ENCODE measurements at regions not wholly inside any gene's neighbourhood (a gene's known extent, or its start where the extent isn't known, plus 50 kb on each side); places are given as distances from the start of the nearest gene placed in this dataset.
"Not testable (repeated sequence)": the region's sequence is repeated elsewhere in the genome, so short reads cannot be mapped to it uniquely, and the experiment has no call there.

- Histone ChIP-seq H3K27ac (ENCODE audit: low read depth in 2 of 2, low read length in 2 of 2) (no peak overlapping the region), H3K9me3 (ENCODE audit: control insufficient read depth in 2 of 3, insufficient read depth in 1 of 3, low read length in 3 of 3) (no peaks in the 10 kb centered on the region), H3K27me3 (ENCODE audit: control insufficient read depth, insufficient read depth, low read length) (no peaks in the 10 kb centered on the region), H3K9ac (ENCODE audit: low read length in 3 of 3) (no peak overlapping the region), H3K4me3 (ENCODE audit: low read length in 3 of 3) (no peak overlapping the region), H3K4me1 (ENCODE audit: control insufficient read depth in 2 of 3, insufficient read depth in 2 of 3, low read depth in 1 of 3, low read length in 3 of 3) (no peaks in the 10 kb centered on the region), H3K36me3 (ENCODE audit: control insufficient read depth in 2 of 3, insufficient read depth in 3 of 3, low read length in 3 of 3) (no peaks in the 10 kb centered on the region)
- DNase-seq (no peak), FAIRE-seq (no peak)
- intact Hi-C loops (cut with DNase I), result no loop called here
- TF ChIP-seq CTCF (IDR thresholded peaks at IDR 0.05; ENCODE audit: borderline replicate concordance, extremely low read depth, insufficient read depth), result no peak
Measured at GRCh38 chr5:144040615-144041305, 129.7 kb downstream of the YIPF5 start.

- no peak for DNase-seq
- H3K9me3 ChIP-seq (ENCODE audit: control insufficient read depth in 2 of 3, insufficient read depth in 1 of 3, low read length in 3 of 3), result no peaks in the 10 kb centered on the region
- H3K9ac ChIP-seq (ENCODE audit: low read length in 3 of 3), result no peak overlapping the region
- no peaks in the 10 kb centered on the region for H3K4me1 ChIP-seq (ENCODE audit: control insufficient read depth in 2 of 3, insufficient read depth in 2 of 3, low read depth in 1 of 3, low read length in 3 of 3)
- no peaks in the 10 kb centered on the region for H3K27me3 ChIP-seq (ENCODE audit: control insufficient read depth, insufficient read depth, low read length)
- no peak overlapping the region for H3K27ac ChIP-seq (ENCODE audit: low read depth in 2 of 2, low read length in 2 of 2)
- intact Hi-C loops (cut with DNase I), result no loop called here
- no peak for FAIRE-seq
- no peaks in the 10 kb centered on the region for H3K36me3 ChIP-seq (ENCODE audit: control insufficient read depth in 2 of 3, insufficient read depth in 3 of 3, low read length in 3 of 3)
- TF ChIP-seq CTCF (IDR thresholded peaks at IDR 0.05; ENCODE audit: borderline replicate concordance, extremely low read depth, insufficient read depth), result no peak
- no peak overlapping the region for H3K4me3 ChIP-seq (ENCODE audit: low read length in 3 of 3)
Measured at GRCh38 chr5:144042156-144042555, 128.3 kb downstream of the YIPF5 start.

- TF ChIP-seq CTCF (IDR thresholded peaks at IDR 0.05; ENCODE audit: borderline replicate concordance, extremely low read depth, insufficient read depth), result no peak
- DNase-seq (no peak), FAIRE-seq (no peak)
Measured at GRCh38 chr5:144048259-144048856, 122.1 kb downstream of the YIPF5 start.

GRCh38 chr5:144055391-144055790 lies 115.1 kb downstream of the YIPF5 start:
- DNase-seq; FAIRE-seq; H3K36me3 ChIP-seq (ENCODE audit: control insufficient read depth in 2 of 3, insufficient read depth in 3 of 3, low read length in 3 of 3); H3K9ac ChIP-seq (ENCODE audit: low read length in 3 of 3); H3K4me1 ChIP-seq (ENCODE audit: control insufficient read depth in 2 of 3, insufficient read depth in 2 of 3, low read depth in 1 of 3, low read length in 3 of 3); H3K27me3 ChIP-seq (ENCODE audit: control insufficient read depth, insufficient read depth, low read length); H3K9me3 ChIP-seq (ENCODE audit: control insufficient read depth in 2 of 3, insufficient read depth in 1 of 3, low read length in 3 of 3); H3K4me3 ChIP-seq (ENCODE audit: low read length in 3 of 3); H3K27ac ChIP-seq (ENCODE audit: low read depth in 2 of 2, low read length in 2 of 2); intact Hi-C loops (cut with DNase I): not testable (repeated sequence)

More at GRCh38 chr5:144048259-144048856, 122.1 kb downstream of the YIPF5 start:
- H3K9me3 ChIP-seq (ENCODE audit: control insufficient read depth in 2 of 3, insufficient read depth in 1 of 3, low read length in 3 of 3), result no peaks in the 10 kb centered on the region
- H3K4me1 ChIP-seq (ENCODE audit: control insufficient read depth in 2 of 3, insufficient read depth in 2 of 3, low read depth in 1 of 3, low read length in 3 of 3), result no peaks in the 10 kb centered on the region
- H3K4me3 ChIP-seq (ENCODE audit: low read length in 3 of 3), result no peak overlapping the region
- H3K36me3 ChIP-seq (ENCODE audit: control insufficient read depth in 2 of 3, insufficient read depth in 3 of 3, low read length in 3 of 3), result no peaks in the 10 kb centered on the region
- H3K9ac ChIP-seq (ENCODE audit: low read length in 3 of 3), result no peak overlapping the region
- no peaks in the 10 kb centered on the region for H3K27me3 ChIP-seq (ENCODE audit: control insufficient read depth, insufficient read depth, low read length)
- intact Hi-C loops (cut with DNase I), result no loop called here
- H3K27ac ChIP-seq (ENCODE audit: low read depth in 2 of 2, low read length in 2 of 2), result no peak overlapping the region

GRCh38 chr5:144060091-144060490 lies 110.4 kb downstream of the YIPF5 start:
- H3K27ac ChIP-seq (ENCODE audit: low read depth in 2 of 2, low read length in 2 of 2); H3K27me3 ChIP-seq (ENCODE audit: control insufficient read depth, insufficient read depth, low read length); H3K9me3 ChIP-seq (ENCODE audit: control insufficient read depth in 2 of 3, insufficient read depth in 1 of 3, low read length in 3 of 3); intact Hi-C loops (cut with DNase I); H3K36me3 ChIP-seq (ENCODE audit: control insufficient read depth in 2 of 3, insufficient read depth in 3 of 3, low read length in 3 of 3); H3K9ac ChIP-seq (ENCODE audit: low read length in 3 of 3); H3K4me3 ChIP-seq (ENCODE audit: low read length in 3 of 3); FAIRE-seq; DNase-seq; H3K4me1 ChIP-seq (ENCODE audit: control insufficient read depth in 2 of 3, insufficient read depth in 2 of 3, low read depth in 1 of 3, low read length in 3 of 3): not testable (repeated sequence)
